HG02973 (cell line): ENCODE measurements at regions not wholly inside any gene's neighbourhood (a gene's known extent, or its start where the extent isn't known, plus 50 kb on each side); places are given as distances from the start of the nearest gene placed in this dataset.
A peak's percentile ranks its signal among the peaks of the same experiment; 100 is the strongest.
"Not testable (repeated sequence)": the region's sequence is repeated elsewhere in the genome, so short reads cannot be mapped to it uniquely, and the experiment has no call there.

Experiments
- ATAC-seq: cut with Tn5 transposase; IDR thresholded peaks from one replicate; pipeline ENCODE4 v1.9.1; 2021; ENCODE audit warnings: moderate library complexity; ENCODE audit not compliant: unreplicated experiment

GRCh38 chr1:176396604-176397395 is 66.2 kb upstream of the PAPPA2 start:
- not testable (repeated sequence) for ATAC-seq

- ATAC-seq, result no peak
These were observed 71.4 kb upstream of the PAPPA2 start for GRCh38 chr1:176391621-176392020.

GRCh38 chr1:176384841-176385240 is 78.1 kb upstream of the PAPPA2 start:
- no peak for ATAC-seq

- ATAC-seq, result no peak
These were observed 80.8 kb upstream of the PAPPA2 start for GRCh38 chr1:176382163-176382562.

GRCh38 chr1:176379626-176380339 is 83.2 kb upstream of the PAPPA2 start:
- ATAC-seq, result no peak

GRCh38 chr1:176374967-176375569 is 87.9 kb upstream of the PAPPA2 start:
- peak; percentile 91 for ATAC-seq

- no peak for ATAC-seq
These were observed 98.6 kb upstream of the PAPPA2 start for GRCh38 chr1:176364236-176364905.

- ATAC-seq, result not testable (repeated sequence)
These were observed 113.8 kb upstream of the PAPPA2 start for GRCh38 chr1:176349135-176349715.

- ATAC-seq, result no peak
These were observed 121.3 kb upstream of the PAPPA2 start for GRCh38 chr1:176341656-176342055.

- no peak for ATAC-seq
These were observed 124.1 kb upstream of the PAPPA2 start for GRCh38 chr1:176338877-176339276.

- ATAC-seq, result no peak
These were observed 123.7 kb upstream of the COP1 start for GRCh38 chr1:176330782-176331181.

GRCh38 chr1:176325664-176326063 is 118.6 kb upstream of the COP1 start:
- ATAC-seq, result no peak

GRCh38 chr1:176323472-176323871 is 116.4 kb upstream of the COP1 start:
- ATAC-seq, result no peak

GRCh38 chr1:176315519-176316220 is 108.6 kb upstream of the COP1 start:
- no peak for ATAC-seq

GRCh38 chr1:176296602-176297001 is 89.5 kb upstream of the COP1 start:
- not testable (repeated sequence) for ATAC-seq

- ATAC-seq, result no peak
These were observed 78.9 kb upstream of the COP1 start for GRCh38 chr1:176285996-176286395.

- no peak for ATAC-seq
These were observed 64.5 kb upstream of the COP1 start for GRCh38 chr1:176271572-176271971.
